MM.1S (cell line): ENCODE measurements at regions not wholly inside any gene's neighbourhood (a gene's known extent, or its start where the extent isn't known, plus 50 kb on each side); places are given as distances from the start of the nearest gene placed in this dataset.
"Not testable (repeated sequence)": the region's sequence is repeated elsewhere in the genome, so short reads cannot be mapped to it uniquely, and the experiment has no call there.

Experiments used
- DNase-seq: peaks from one replicate; pipeline ENCODE4 v3.0.0-alpha.2; 2015
- H2AFZ ChIP-seq: fragments of 300-600 bp; sonication (generic); 2 replicates; pipeline ENCODE4 v1.6.0; 2016; ENCODE audit warnings: antibody characterized with exemption, low read length
- H3F3A ChIP-seq: fragments of 300-600 bp; sonication (generic); 2 replicates; pipeline ENCODE4 v1.6.1; 2016; ENCODE audit warnings: mild to moderate bottlenecking, antibody characterized with exemption, low read length, moderate library complexity, mixed read lengths; ENCODE audit not compliant: insufficient read depth
- H3K27ac ChIP-seq: fragments of 300-600 bp; sonication (generic); 2 replicates; pipeline ENCODE4 v1.5.1; 2016; ENCODE audit warnings: mild to moderate bottlenecking, low read length
- H3K27me3 ChIP-seq: fragments of 300-600 bp; sonication (generic); replicated peaks from 2 replicates; pipeline ENCODE4 v1.6.0; 2016; ENCODE audit warnings: low read length; ENCODE audit not compliant: insufficient read depth
- H3K36me3 ChIP-seq: fragments of 300-600 bp; sonication (generic); replicated peaks from 2 replicates; pipeline ENCODE4 v1.6.1; 2016; ENCODE audit warnings: mild to moderate bottlenecking, low read length, mixed read lengths; ENCODE audit not compliant: insufficient read depth
- H3K4me1 ChIP-seq: fragments of 300-600 bp; sonication (generic); 2 replicates; pipeline ENCODE4 v1.6.1; 2016; ENCODE audit warnings: low read length, mixed read lengths
- H3K4me2 ChIP-seq: fragments of 300-600 bp; sonication (generic); 2 replicates; pipeline ENCODE4 v1.6.0; 2016; ENCODE audit warnings: low read depth, low read length
- H3K4me3 ChIP-seq: fragments of 300-600 bp; sonication (generic); 2 replicates; pipeline ENCODE4 v1.5.1; 2016; ENCODE audit warnings: low read length, mixed read lengths
- H3K79me2 ChIP-seq: fragments of 300-600 bp; sonication (generic); 2 replicates; pipeline ENCODE4 v1.6.1; 2016; ENCODE audit warnings: mixed run types, low read length, mixed read lengths
- H3K9ac ChIP-seq: fragments of 300-600 bp; sonication (generic); 2 replicates; pipeline ENCODE4 v1.6.1; 2016; ENCODE audit warnings: low read length, mixed read lengths
- H3K9me2 ChIP-seq: fragments of 300-600 bp; sonication (generic); replicated peaks from 2 replicates; pipeline ENCODE4 v1.6.1; 2016; ENCODE audit warnings: mild to moderate bottlenecking, low read length, mixed read lengths; ENCODE audit not compliant: insufficient read depth
- H3K9me3 ChIP-seq: fragments of 300-600 bp; sonication (generic); replicated peaks from 2 replicates; pipeline ENCODE4 v1.6.1; 2016; ENCODE audit warnings: mild to moderate bottlenecking, low read length, mixed read lengths; ENCODE audit not compliant: insufficient read depth
- H4K20me1 ChIP-seq: fragments of 300-600 bp; sonication (generic); 2 replicates; pipeline ENCODE4 v1.6.1; 2016; ENCODE audit warnings: mild to moderate bottlenecking, low read length, moderate library complexity, mixed read lengths; ENCODE audit not compliant: insufficient read depth
- CTCF ChIP-seq: fragments of 300-600 bp; sonication (generic); IDR thresholded peaks from 2 replicates; pipeline ENCODE4 v1.5.1; 2016; ENCODE audit warnings: antibody characterized with exemption, low read length, mixed read lengths
- EZH2 ChIP-seq: fragments of 300-600 bp; sonication (generic); optimal IDR thresholded peaks from 2 replicates; pipeline ENCODE3; 2017; ENCODE audit warnings: low read depth, mild to moderate bottlenecking, antibody characterized with exemption, low read length, mixed read lengths
- EZH2phosphoT487 ChIP-seq: fragments of 300-600 bp; sonication (generic); IDR thresholded peaks from 2 replicates; pipeline ENCODE4 v1.6.1; 2018; ENCODE audit warnings: antibody characterized with exemption, low read length

- not testable (repeated sequence) for H4K20me1 ChIP-seq, H3K4me2 ChIP-seq, H3K9me2 ChIP-seq, DNase-seq, H3F3A ChIP-seq, H3K4me1 ChIP-seq, H3K36me3 ChIP-seq, H3K27ac ChIP-seq, H3K79me2 ChIP-seq, H3K27me3 ChIP-seq, H3K9ac ChIP-seq, H3K9me3 ChIP-seq, H2AFZ ChIP-seq, H3K4me3 ChIP-seq
These were observed 1206.0 kb upstream of the CELF4 start for GRCh38 chr18:38771620-38772019.

- Histone ChIP-seq H3K4me2 (no peak overlapping the region), H3K79me2 (no peaks in the 10 kb centered on the region)
These were observed 1202.9 kb upstream of the CELF4 start for GRCh38 chr18:38768504-38768903.

GRCh38 chr18:38759457-38759856 is 1193.9 kb upstream of the CELF4 start:
- Histone ChIP-seq H2AFZ (no peak overlapping the region), H3K79me2 (no peaks in the 10 kb centered on the region), H3K4me3 (no peak overlapping the region), H3K9me3 (no peaks in the 10 kb centered on the region), H3K36me3 (no peaks in the 10 kb centered on the region), H3K4me1 (no peaks in the 10 kb centered on the region), H3K27ac (no peak overlapping the region), H3K27me3 (no peaks in the 10 kb centered on the region), H3K9me2 (no peaks in the 10 kb centered on the region), H3K4me2 (no peak overlapping the region), H3K9ac (no peak overlapping the region), H3F3A (no peaks in the 10 kb centered on the region), H4K20me1 (no peaks in the 10 kb centered on the region)
- no peak for DNase-seq
- TF ChIP-seq EZH2 (no peak), EZH2phosphoT487 (no peak), CTCF (no peak)

More at GRCh38 chr18:38768504-38768903, 1202.9 kb upstream of the CELF4 start:
- Histone ChIP-seq H3K27me3 (no peaks in the 10 kb centered on the region), H4K20me1 (no peaks in the 10 kb centered on the region), H3K27ac (no peak overlapping the region), H3K36me3 (no peaks in the 10 kb centered on the region), H3K9me2 (no peaks in the 10 kb centered on the region), H3K9me3 (no peaks in the 10 kb centered on the region), H2AFZ (no peak overlapping the region), H3K4me1 (no peaks in the 10 kb centered on the region), H3K9ac (no peak overlapping the region), H3K4me3 (no peak overlapping the region), H3F3A (no peaks in the 10 kb centered on the region)
- TF ChIP-seq EZH2 (no peak), CTCF (no peak), EZH2phosphoT487 (no peak)
- DNase-seq, result no peak

GRCh38 chr18:38756436-38756835 is 1190.8 kb upstream of the CELF4 start:
- Histone ChIP-seq H3K9me2 (no peaks in the 10 kb centered on the region), H3F3A (no peaks in the 10 kb centered on the region), H3K4me3 (no peak overlapping the region), H4K20me1 (no peaks in the 10 kb centered on the region), H3K4me2 (no peak overlapping the region), H3K4me1 (no peaks in the 10 kb centered on the region), H3K9ac (no peak overlapping the region), H3K9me3 (no peaks in the 10 kb centered on the region), H3K36me3 (no peaks in the 10 kb centered on the region), H3K27ac (no peak overlapping the region), H2AFZ (no peak overlapping the region), H3K27me3 (no peaks in the 10 kb centered on the region), H3K79me2 (no peaks in the 10 kb centered on the region)
- TF ChIP-seq CTCF (no peak), EZH2phosphoT487 (no peak), EZH2 (no peak)
- no peak for DNase-seq
